IPS-18c (cell line): ENCODE measurements at regions not wholly inside any gene's neighbourhood (a gene's known extent, or its start where the extent isn't known, plus 50 kb on each side); places are given as distances from the start of the nearest gene placed in this dataset.

Experiments
- H3K4me3 ChIP-seq: 2 replicates; pipeline ENCODE4 v1.7.0; 2013; ENCODE audit warnings: low read depth, mild to moderate bottlenecking, low read length, moderate library complexity; ENCODE audit not compliant: insufficient read depth
- H3K9me3 ChIP-seq: one replicate; pipeline ENCODE4 v1.6.1; 2013; ENCODE audit warnings: mild to moderate bottlenecking, low read length, moderate library complexity; ENCODE audit not compliant: control insufficient read depth, insufficient read depth

DNA sequence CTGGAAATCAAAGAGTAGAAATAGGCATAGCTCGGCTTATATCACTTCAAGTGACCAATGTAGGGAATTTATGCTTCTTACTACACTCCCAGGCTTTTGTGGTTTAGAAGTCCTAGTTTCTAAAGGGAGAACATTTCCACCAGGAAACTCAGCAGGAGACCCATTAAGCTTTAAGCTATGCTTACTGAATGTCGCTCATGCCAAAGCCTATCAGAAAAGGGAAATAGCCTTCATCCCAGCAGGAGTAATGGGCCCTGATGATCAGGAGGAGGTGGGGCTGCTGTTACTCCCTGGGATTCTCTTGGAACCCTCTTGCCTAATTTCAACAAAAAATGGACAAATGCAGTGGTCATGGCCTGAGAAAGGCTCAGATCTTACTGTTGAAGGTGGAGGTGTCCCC is 54.5 kb upstream of the SEMA6A start:
- Histone ChIP-seq H3K9me3 (no peaks in the 10 kb centered on the region), H3K4me3 (no peak overlapping the region)

DNA sequence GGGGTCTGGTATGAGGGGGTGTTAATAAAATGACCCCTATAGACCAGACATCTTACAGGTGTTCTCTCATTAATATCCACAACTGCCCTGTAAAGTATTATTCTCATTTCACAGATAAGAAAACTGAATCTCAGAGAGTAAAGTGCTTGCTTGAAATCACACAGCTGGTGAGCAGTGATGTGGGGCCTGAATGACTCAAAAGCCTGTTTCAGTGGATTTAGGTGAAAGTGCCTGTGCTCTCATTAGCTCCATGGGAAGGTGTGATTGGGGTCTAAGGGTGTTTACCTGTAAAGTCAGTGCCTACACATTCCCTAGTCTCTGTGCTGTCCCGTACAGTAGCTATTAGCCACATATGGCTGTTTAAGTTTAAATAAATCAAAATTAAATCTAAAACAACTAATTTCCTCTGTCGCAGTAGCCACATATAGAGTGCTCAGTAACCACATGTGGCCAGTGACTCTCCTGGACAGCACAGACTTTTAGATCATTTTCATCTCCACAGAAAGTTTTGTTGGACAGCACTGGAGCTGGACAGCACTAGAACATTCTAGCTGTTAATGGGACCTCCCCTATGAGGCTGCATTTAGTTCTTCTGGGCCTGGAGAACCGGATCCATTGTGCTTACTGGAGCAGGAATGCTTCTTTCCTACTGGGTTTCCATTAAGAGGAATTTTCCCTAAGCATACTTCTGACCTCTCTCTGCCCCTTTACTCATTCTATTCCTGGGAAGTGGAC is 52.5 kb upstream of the SEMA6A start:
- Histone ChIP-seq H3K9me3 (no peaks in the 10 kb centered on the region), H3K4me3 (no peak overlapping the region)

DNA sequence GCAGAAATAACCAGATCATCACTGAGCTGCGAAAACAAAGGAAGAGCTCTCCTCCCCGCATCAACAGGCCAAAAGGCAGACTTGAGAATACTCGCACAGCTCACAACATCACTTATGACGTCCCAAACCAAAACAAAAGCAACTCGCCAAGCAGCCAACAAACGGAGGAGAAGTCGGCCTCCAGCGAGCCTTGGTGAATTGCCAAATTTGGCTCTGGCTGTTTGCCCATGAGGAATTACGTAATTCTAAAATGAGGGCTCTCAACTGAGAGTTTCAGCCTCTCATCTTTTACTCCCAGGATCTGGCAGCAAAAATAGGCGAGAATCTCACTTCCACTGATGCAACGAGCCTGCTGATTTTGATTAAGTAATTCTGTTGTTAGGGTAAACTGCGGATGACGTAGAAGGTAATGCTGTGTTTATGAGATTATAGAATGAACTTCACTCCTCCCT is 51.7 kb upstream of the SEMA6A start:
- no peaks in the 10 kb centered on the region for H3K9me3 ChIP-seq
- no peak overlapping the region for H3K4me3 ChIP-seq
